HG03469 (cell line): ENCODE measurements at regions not wholly inside any gene's neighbourhood (a gene's known extent, or its start where the extent isn't known, plus 50 kb on each side); places are given as distances from the start of the nearest gene placed in this dataset.
"Not testable (repeated sequence)": the region's sequence is repeated elsewhere in the genome, so short reads cannot be mapped to it uniquely, and the experiment has no call there.

Source experiments
- ATAC-seq: cut with Tn5 transposase; IDR thresholded peaks from one replicate; pipeline ENCODE4 v1.9.1; 2021; ENCODE audit warnings: mild to moderate bottlenecking, moderate library complexity, moderate number of reproducible peaks; ENCODE audit not compliant: unreplicated experiment

DNA sequence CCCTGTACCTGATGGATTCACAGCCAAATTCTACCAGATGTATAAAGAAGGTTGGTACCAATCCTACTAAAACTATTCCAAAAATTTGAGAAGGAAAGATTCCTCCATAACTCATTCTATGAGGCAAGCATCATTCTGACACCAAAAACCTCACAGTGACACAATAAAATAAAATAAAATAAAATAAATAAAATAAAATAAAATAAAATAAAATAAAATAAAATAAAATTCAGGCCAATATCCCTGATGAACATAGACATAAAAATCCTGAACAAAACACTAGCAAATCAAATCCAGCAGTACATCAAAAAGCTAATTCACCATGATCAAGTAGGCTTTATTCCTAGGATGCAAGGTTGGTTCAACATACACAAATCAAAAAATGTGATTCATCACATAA lies 108.1 kb downstream of the PROX1 start:
- not testable (repeated sequence) for ATAC-seq

GRCh38 chr1:214101246-214101645 lies 113.5 kb downstream of the PROX1 start:
- no peak for ATAC-seq

DNA sequence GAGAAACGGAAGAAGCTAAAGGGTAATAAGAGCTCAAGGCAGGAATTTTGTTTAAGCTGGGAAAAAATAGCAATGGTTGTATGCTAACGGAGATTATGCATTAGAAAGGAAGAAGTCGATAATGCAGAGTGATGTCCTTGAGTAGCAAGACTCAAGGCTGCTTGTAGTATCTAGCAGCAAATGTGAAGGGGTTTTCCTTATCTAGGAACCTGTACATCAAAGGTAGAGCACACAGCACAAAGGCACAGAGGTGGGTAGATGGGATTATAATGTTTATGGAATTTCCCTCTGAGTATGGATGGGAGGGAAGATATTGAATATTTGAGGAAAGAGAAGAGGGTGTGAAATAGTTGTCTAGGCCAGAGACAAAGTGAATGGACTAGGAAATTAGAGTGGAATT lies 114.1 kb downstream of the PROX1 start:
- ATAC-seq, result no peak

GRCh38 chr1:214102907-214103306 lies 115.1 kb downstream of the PROX1 start:
- no peak for ATAC-seq

- no peak for ATAC-seq
These were observed 116.0 kb downstream of the PROX1 start for GRCh38 chr1:214103778-214104177.

DNA sequence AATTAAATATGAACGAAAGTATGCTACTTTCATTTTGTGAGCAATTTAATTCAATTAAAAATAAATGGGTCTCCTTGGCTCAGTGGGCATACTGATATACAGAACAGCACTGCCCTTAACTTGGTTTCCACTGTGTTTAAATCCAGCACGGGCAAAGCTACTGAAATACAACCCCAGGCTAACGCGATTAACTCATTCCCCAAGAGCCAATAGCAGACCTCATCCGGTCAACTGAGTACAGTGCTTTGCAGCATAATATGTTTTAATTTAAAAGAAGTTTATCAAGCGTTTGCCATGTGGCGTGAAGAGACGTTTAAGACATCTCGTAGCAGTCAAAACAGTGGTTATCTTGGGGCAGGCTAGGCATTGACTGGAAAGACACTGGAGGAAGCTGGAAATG lies 118.6 kb downstream of the PROX1 start:
- ATAC-seq, result no peak

GRCh38 chr1:214107322-214108096 lies 119.7 kb downstream of the PROX1 start:
- ATAC-seq, result no peak

DNA sequence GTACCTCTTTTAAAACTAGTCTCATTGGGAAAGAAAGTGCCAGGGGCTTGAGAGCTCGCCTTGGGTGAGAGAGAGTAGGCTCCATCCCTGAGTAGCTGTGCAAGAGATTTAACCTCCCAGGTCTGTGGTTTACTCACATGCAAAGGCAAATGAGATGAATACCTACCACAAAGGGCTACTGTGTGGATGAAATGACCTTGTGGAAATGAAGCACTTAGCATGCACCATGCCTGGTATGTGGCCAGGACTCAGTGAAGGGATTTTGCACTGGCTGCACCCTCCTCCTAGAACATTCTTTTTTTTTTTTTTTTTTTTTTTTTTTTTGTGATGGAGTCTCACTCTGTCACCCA lies 120.3 kb downstream of the PROX1 start:
- no peak for ATAC-seq

DNA sequence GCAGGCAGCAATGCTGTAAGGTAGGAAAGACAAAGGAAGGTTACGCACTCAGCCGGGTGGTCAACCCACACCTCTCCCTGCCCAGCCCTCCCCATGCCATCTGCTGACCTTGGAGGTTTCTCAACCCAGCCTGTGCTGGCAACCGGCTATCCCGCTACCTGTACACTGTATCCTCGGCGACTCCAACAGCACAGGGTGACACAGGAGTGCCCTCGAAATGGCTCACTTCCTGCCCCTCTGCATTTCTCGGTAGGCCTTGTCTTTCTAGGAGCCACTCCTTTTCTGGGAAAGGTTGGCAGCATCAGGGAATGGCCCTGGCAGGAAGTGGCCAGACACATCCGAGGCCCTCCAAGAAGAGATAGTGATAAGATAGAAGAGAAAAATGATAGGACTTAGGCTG lies 124.0 kb downstream of the PROX1 start:
- ATAC-seq, result no peak

- ATAC-seq, result no peak
These were observed 128.5 kb downstream of the PROX1 start for GRCh38 chr1:214116258-214116657.

GRCh38 chr1:214117780-214118179 lies 130.0 kb downstream of the PROX1 start:
- no peak for ATAC-seq

GRCh38 chr1:214120191-214120590 lies 132.4 kb downstream of the PROX1 start:
- ATAC-seq, result no peak

GRCh38 chr1:214120951-214121350 lies 133.2 kb downstream of the PROX1 start:
- ATAC-seq, result no peak

DNA sequence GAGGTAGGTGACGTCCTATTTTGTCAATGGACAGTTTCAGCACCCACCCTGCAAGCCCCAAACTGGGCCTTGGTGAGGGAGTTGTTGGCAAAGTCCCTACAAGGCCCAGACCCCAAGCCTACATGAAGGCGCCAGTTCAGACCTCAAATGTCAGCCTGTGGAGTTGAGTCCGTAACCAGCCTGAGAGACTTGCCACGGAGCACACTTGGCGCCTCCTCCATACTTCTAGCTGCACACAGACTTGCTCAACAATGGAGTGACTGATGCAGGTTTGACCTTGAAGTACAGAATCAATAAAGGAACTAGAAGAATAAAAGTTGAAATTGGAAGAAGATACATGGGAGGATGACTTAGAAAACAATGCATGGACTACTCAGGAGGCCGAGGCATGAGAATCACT lies 134.3 kb downstream of the PROX1 start:
- ATAC-seq, result no peak

GRCh38 chr1:214123061-214123784 lies 135.4 kb downstream of the PROX1 start:
- ATAC-seq, result peak; percentile 82

GRCh38 chr1:214124281-214124805 lies 136.6 kb downstream of the PROX1 start:
- ATAC-seq, result no peak

DNA sequence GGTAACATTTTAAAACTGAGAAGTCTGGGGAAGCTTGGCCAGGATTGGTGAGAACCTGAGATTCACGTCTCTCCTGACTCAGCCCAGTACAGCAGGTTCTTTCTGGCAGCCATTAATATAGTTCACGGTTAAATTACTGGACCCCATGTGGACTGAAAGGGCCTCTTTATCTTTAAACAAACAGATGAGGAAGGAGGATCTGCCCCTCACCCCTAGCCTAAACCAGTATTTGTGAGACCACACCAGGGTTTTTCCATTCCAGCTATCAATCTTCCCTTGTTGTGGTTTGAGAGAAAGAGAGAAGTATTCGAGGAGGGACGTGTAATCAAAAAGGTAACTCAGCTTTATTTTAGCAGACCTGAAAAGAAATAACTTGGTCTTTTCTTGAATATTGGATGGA lies 137.1 kb downstream of the PROX1 start:
- ATAC-seq, result no peak

DNA sequence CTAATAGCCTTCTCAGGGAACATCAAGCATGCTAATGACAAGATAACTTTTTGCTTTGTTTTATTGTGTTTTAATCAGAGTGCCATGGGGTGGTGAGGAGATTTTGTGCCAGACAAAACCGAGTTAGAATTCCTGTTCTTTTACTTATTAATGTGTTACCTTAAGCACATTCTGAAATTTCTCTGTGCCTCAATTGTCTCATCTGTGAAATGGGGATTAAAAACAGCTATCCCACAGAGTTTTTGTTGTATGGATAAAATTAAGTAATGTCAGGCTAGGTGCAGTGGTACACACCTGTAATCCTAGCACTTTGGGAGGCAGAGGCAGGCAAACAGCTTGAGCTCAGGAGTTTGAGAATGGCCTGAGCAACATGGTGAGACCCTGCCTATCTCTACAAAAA lies 138.0 kb downstream of the PROX1 start:
- ATAC-seq, result no peak

GRCh38 chr1:214126697-214127146 lies 138.9 kb downstream of the PROX1 start:
- ATAC-seq, result no peak

GRCh38 chr1:214127705-214128104 lies 139.9 kb downstream of the PROX1 start:
- no peak for ATAC-seq

DNA sequence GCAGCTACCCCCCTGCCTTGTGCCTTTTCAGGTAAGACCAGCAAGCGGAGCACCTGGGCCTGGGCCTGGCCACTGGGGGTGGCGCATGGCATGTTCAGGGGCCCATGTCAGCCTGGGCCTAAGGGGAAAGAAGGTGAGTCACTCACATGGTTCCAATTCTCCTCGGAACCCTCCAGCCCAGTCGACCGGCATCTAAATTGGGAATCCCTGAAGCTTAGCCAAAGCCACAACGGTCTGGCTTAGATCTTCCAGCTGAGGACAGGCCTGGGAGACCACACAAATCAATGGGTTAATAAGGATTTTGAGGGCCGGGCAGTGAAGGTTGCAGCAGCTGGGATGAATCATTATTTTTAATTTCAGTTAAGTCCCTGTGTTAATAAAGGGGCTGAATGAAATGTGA lies 145.1 kb upstream of the SMYD2 start:
- ATAC-seq, result no peak

DNA sequence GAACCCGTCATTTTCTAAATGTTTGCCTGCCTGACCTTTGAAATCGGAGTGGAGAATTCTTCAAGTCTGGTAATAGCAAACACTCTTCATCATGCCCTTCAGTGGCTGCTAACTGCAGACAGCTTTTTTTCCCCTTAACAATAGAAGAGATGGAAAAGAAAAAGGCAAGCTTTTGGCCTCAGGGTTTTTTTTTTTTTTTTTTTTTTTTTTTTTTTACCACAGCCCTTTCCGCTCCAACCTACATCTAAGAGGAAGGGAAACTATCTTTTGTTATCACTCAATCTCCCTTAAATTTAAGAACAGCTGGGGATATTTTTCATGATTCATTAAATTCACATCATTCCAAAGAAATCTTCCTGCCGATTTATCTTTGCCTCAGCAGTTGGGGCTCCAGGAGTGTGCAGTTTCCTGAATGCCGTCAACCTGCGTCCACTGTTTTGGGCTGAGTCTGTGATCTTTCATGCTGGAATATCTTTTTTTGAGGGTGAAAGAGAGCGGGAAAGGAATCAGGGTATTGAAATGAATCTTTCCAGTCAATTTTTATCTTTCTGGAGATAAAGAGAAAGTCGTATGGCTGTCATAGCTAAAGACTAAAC lies 144.5 kb upstream of the SMYD2 start:
- no peak for ATAC-seq
